ENCODE measurements at regions not wholly inside any gene's neighbourhood (a gene's known extent, or its start where the extent isn't known, plus 50 kb on each side); places are given as distances from the start of the nearest gene placed in this dataset.
"Not testable (repeated sequence)": the region's sequence is repeated elsewhere in the genome, so short reads cannot be mapped to it uniquely, and the experiment has no call there.

GRCh38 chr13:69274231-69274630 is 833.4 kb upstream of the ATXN8OS start:
- no peak for DNase-seq (ENCODE audit: low spot score)

GRCh38 chr13:69264362-69265334 is 843.0 kb upstream of the ATXN8OS start:
- DNase-seq (ENCODE audit: low spot score), result no peak

- DNase-seq (ENCODE audit: low spot score), result no peak
Measured at GRCh38 chr13:69243366-69243765, 864.3 kb upstream of the ATXN8OS start.

- DNase-seq (ENCODE audit: low spot score), result no peak
Measured at GRCh38 chr13:69234171-69234570, 873.5 kb upstream of the ATXN8OS start.

- no peak for DNase-seq (ENCODE audit: low spot score)
Measured at GRCh38 chr13:69226427-69226826, 881.2 kb upstream of the ATXN8OS start.

GRCh38 chr13:69221633-69222498 is 885.8 kb upstream of the ATXN8OS start:
- DNase-seq (ENCODE audit: low spot score), result not testable (repeated sequence)

GRCh38 chr13:69213396-69213795 is 894.2 kb upstream of the ATXN8OS start:
- no peak for DNase-seq (ENCODE audit: low spot score)

GRCh38 chr13:69204620-69205019 is 903.0 kb upstream of the ATXN8OS start:
- no peak for DNase-seq (ENCODE audit: low spot score)

- no peak for DNase-seq (ENCODE audit: low spot score)
Measured at GRCh38 chr13:69202996-69203395, 904.6 kb upstream of the ATXN8OS start.

- DNase-seq (ENCODE audit: low spot score), result no peak
Measured at GRCh38 chr13:69199664-69200063, 908.0 kb upstream of the ATXN8OS start.

GRCh38 chr13:69198706-69199105 is 908.9 kb upstream of the ATXN8OS start:
- DNase-seq (ENCODE audit: low spot score), result no peak

- no peak for DNase-seq (ENCODE audit: low spot score)
Measured at GRCh38 chr13:69194130-69194529, 913.5 kb upstream of the ATXN8OS start.

GRCh38 chr13:69180034-69180433 is 927.6 kb upstream of the ATXN8OS start:
- peak; percentile 6 for DNase-seq (ENCODE audit: low spot score)

GRCh38 chr13:69178000-69178399 is 929.6 kb upstream of the ATXN8OS start:
- no peak for DNase-seq (ENCODE audit: low spot score)

GRCh38 chr13:69168436-69168835 is 939.2 kb upstream of the ATXN8OS start:
- no peak for DNase-seq (ENCODE audit: low spot score)

- DNase-seq (ENCODE audit: low spot score), result no peak
Measured at GRCh38 chr13:69155136-69155535, 952.5 kb upstream of the ATXN8OS start.

GRCh38 chr13:69142101-69142500 is 965.5 kb upstream of the ATXN8OS start:
- DNase-seq (ENCODE audit: low spot score), result no peak

GRCh38 chr13:69124996-69125395 is 982.6 kb upstream of the ATXN8OS start:
- DNase-seq (ENCODE audit: low spot score), result no peak

GRCh38 chr13:69109891-69110525 is 997.6 kb upstream of the ATXN8OS start:
- DNase-seq (ENCODE audit: low spot score), result no peak

- no peak for DNase-seq (ENCODE audit: low spot score)
Measured at GRCh38 chr13:69108486-69108885, 999.1 kb upstream of the ATXN8OS start.

- DNase-seq (ENCODE audit: low spot score), result no peak
Measured at GRCh38 chr13:69107436-69107835, 1000.2 kb upstream of the ATXN8OS start.

- DNase-seq (ENCODE audit: low spot score), result no peak
Measured at GRCh38 chr13:69101841-69102240, 1005.8 kb upstream of the ATXN8OS start.
